HL-60 (cell line): ENCODE measurements at regions not wholly inside any gene's neighbourhood (a gene's known extent, or its start where the extent isn't known, plus 50 kb on each side); places are given as distances from the start of the nearest gene placed in this dataset.

ENCODE experiments used
- DNase-seq, 2 experiments: peaks; one replicate each; pipeline ENCODE4 v3.0.0-alpha.2; 2010 to 2020; ENCODE audit warnings: low read depth in 1 of 2, low spot score in 1 of 2
- H3K27ac ChIP-seq: fragments of 250-450 bp; sonication (Bioruptor Pico); replicated peaks from 2 replicates; pipeline ENCODE4 v1.5.1; 2020; ENCODE audit warnings: mild to moderate bottlenecking, moderate library complexity
- H3K27me3 ChIP-seq: fragments of 250-450 bp; sonication (Bioruptor Pico); 2 replicates; pipeline ENCODE4 v1.5.1; 2021; ENCODE audit warnings: mild to moderate bottlenecking, moderate library complexity; ENCODE audit not compliant: insufficient read depth, poor library complexity, severe bottlenecking
- H3K4me3 ChIP-seq: replicated peaks from 2 replicates; pipeline ENCODE4 v1.5.1; 2011; ENCODE audit warnings: mild to moderate bottlenecking, control low read depth, low read length; ENCODE audit not compliant: insufficient read depth
- GABPA ChIP-seq: IDR thresholded peaks from 2 replicates; pipeline ENCODE4 v1.6.1; 2012; ENCODE audit warnings: low read depth
- POLR2AphosphoS5 ChIP-seq: IDR thresholded peaks from 2 replicates; pipeline ENCODE4 v1.6.1; 2012; ENCODE audit warnings: low read depth
- SPI1 ChIP-seq: IDR thresholded peaks from 2 replicates; pipeline ENCODE4 v1.6.1; 2012; ENCODE audit warnings: low read depth, mild to moderate bottlenecking, borderline replicate concordance
- TF ChIP-seq, protein P1 (sequence below): IDR thresholded peaks from one replicate; pipeline ENCODE4 v1.5.1; 2011; ENCODE audit warnings: low read length, control low read depth, inconsistent platforms; ENCODE audit not compliant: insufficient read depth
- TF ChIP-seq, protein P2 (sequence below): IDR thresholded peaks from 2 replicates; pipeline ENCODE4 v1.6.1; 2012; ENCODE audit warnings: low read depth; ENCODE audit not compliant: insufficient replicate concordance

DNA sequence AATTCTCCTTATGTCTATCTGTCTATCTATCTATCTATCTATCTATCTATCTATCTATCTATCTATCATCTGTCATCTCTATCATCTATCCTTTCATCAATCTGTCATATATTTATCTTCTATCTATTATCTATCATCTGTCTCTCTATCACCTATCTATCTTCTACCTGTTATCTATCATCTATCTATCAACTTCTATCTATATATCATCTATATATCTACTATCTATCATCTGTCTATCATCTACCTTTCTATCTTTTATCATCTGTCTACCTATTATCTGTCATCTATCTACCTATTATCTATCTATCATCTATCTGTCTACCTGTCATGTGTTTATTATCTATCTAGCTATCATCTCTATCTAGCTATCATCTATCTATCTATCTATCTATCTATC is 124.7 kb upstream of the C1orf174 start:
- no peak for TF ChIP-seq SPI1
- TF ChIP-seq POLR2AphosphoS5 = no peak
- TF ChIP-seq, protein P1, sequence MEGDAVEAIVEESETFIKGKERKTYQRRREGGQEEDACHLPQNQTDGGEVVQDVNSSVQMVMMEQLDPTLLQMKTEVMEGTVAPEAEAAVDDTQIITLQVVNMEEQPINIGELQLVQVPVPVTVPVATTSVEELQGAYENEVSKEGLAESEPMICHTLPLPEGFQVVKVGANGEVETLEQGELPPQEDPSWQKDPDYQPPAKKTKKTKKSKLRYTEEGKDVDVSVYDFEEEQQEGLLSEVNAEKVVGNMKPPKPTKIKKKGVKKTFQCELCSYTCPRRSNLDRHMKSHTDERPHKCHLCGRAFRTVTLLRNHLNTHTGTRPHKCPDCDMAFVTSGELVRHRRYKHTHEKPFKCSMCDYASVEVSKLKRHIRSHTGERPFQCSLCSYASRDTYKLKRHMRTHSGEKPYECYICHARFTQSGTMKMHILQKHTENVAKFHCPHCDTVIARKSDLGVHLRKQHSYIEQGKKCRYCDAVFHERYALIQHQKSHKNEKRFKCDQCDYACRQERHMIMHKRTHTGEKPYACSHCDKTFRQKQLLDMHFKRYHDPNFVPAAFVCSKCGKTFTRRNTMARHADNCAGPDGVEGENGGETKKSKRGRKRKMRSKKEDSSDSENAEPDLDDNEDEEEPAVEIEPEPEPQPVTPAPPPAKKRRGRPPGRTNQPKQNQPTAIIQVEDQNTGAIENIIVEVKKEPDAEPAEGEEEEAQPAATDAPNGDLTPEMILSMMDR = no peak
- TF ChIP-seq, protein P2, sequence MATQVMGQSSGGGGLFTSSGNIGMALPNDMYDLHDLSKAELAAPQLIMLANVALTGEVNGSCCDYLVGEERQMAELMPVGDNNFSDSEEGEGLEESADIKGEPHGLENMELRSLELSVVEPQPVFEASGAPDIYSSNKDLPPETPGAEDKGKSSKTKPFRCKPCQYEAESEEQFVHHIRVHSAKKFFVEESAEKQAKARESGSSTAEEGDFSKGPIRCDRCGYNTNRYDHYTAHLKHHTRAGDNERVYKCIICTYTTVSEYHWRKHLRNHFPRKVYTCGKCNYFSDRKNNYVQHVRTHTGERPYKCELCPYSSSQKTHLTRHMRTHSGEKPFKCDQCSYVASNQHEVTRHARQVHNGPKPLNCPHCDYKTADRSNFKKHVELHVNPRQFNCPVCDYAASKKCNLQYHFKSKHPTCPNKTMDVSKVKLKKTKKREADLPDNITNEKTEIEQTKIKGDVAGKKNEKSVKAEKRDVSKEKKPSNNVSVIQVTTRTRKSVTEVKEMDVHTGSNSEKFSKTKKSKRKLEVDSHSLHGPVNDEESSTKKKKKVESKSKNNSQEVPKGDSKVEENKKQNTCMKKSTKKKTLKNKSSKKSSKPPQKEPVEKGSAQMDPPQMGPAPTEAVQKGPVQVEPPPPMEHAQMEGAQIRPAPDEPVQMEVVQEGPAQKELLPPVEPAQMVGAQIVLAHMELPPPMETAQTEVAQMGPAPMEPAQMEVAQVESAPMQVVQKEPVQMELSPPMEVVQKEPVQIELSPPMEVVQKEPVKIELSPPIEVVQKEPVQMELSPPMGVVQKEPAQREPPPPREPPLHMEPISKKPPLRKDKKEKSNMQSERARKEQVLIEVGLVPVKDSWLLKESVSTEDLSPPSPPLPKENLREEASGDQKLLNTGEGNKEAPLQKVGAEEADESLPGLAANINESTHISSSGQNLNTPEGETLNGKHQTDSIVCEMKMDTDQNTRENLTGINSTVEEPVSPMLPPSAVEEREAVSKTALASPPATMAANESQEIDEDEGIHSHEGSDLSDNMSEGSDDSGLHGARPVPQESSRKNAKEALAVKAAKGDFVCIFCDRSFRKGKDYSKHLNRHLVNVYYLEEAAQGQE = no peak
- no peak for TF ChIP-seq GABPA
- Histone ChIP-seq H3K27ac (no peak overlapping the region), H3K4me3 (no peak overlapping the region), H3K27me3 (no peaks in the 10 kb centered on the region)
- DNase-seq = no peak

DNA sequence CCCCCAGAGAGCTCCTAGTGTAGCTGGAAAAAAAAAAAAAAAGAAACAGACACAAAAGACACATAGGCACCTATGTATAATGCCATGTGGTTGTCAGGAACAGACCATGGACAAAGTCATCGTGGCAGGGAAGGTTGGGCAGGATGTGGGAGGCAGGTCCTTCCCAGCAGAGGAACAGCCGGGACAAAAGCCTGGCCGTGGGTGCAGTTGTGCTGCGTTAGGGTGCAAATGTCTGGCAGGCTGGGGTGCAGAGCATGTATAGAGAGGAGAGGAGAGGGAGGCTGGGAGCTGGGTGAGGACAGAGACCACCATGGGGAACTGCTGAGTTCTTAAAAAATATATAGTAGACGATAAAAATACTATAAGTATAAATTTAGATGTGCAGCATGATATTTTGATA is 125.7 kb upstream of the C1orf174 start:
- TF ChIP-seq, protein P1 = no peak
- Histone ChIP-seq H3K4me3 (no peak overlapping the region), H3K27me3 (no peaks in the 10 kb centered on the region), H3K27ac (no peak overlapping the region)
- DNase-seq = no peak

DNA sequence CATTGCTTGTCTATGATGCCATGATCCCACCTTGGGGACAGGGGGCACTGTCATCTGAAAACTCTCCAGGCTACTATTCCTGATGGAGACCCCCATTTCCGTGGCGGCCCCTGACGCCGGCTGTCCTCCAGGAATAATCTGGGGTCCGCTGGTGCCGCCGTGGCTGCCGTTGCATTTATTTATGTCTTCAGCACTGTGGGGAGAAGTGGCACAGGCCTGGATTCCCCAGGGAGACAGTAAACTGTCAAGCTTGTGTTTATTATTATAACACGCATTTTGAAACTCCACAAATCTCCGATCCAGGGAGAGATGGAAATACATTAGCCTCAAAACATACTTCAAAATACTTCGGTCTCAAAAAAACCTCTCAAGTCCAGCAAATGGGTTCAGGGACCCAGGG is 126.9 kb upstream of the C1orf174 start:
- DNase-seq = no peak
- no peak overlapping the region for H3K4me3 ChIP-seq
- no peaks in the 10 kb centered on the region for H3K27me3 ChIP-seq
- no peak overlapping the region for H3K27ac ChIP-seq
- no peak for TF ChIP-seq GABPA
- TF ChIP-seq, protein P2 = no peak
- no peak for TF ChIP-seq SPI1
- no peak for TF ChIP-seq POLR2AphosphoS5
- TF ChIP-seq, protein P1 = no peak

DNA sequence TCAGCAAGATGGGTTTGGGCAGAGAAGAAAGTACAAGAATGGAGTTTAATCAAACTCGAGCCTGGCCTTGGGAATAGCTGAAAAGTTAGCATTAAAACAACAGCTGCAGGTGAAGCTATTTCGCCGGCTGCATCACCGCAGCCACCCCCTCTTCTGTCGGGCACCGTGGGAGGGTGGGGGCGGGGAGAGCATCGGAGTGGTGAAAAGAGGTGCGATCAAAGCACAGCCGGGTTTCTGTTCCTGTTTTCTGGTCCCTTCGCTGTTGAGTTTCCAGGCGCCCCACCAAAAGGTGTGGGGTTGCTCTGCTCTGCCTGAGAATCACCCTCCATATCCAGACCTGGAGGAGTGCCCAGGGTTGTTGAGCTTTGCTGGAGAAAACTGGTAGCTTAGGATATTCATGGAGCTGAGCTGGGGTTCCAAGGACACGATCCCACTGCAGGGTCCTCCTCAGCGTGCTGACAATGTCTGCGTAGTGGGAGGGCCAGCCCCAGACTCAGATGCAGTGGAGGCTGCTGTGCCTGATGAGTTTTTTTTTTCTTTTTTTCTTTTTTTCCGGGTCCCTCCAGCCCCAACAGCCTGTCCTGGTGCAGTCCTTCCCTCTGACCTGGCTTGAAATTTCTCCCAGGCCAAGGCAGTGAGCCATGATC is 127.5 kb upstream of the C1orf174 start:
- no peak overlapping the region for H3K4me3 ChIP-seq
- TF ChIP-seq POLR2AphosphoS5 (no peak), SPI1 (no peak), GABPA (no peak)
- DNase-seq = no peak

More for the DNA sequence above, 127.5 kb upstream of the C1orf174 start:
- no peak overlapping the region for H3K27ac ChIP-seq
- H3K27me3 ChIP-seq = no peaks in the 10 kb centered on the region
